ENCODE measurements at regions not wholly inside any gene's neighbourhood (a gene's known extent, or its start where the extent isn't known, plus 50 kb on each side); places are given as distances from the start of the nearest gene placed in this dataset.

GRCh38 chr11:45543081-45543480 lies 122.3 kb downstream of the CHST1 start:
- TF ChIP-seq CTCF (IDR thresholded peaks at IDR 0.05) (no peak), REST (IDR thresholded peaks at IDR 0.05; ENCODE audit: insufficient read depth in 1 of 2, low read depth in 2 of 2, low read length in 1 of 2) (no peak), TCF7L2 (IDR thresholded peaks at IDR 0.05; ENCODE audit: low read depth, low read length) (no peak), POLR2AphosphoS5 (IDR thresholded peaks at IDR 0.05; ENCODE audit: low read depth, low read length) (no peak), SIN3A (IDR thresholded peaks at IDR 0.05; ENCODE audit: borderline replicate concordance, insufficient read depth, low read depth, low read length) (no peak)

All from Panc1 (cell line).